ENCODE measurements at regions not wholly inside any gene's neighbourhood (a gene's known extent, or its start where the extent isn't known, plus 50 kb on each side); places are given as distances from the start of the nearest gene placed in this dataset.

GRCh38 chr10:113445736-113446135 lies 107.1 kb upstream of the HABP2 start:
- no peak overlapping the region for H3K27ac ChIP-seq (ENCODE audit: low read depth in 1 of 2, low read length in 2 of 2)
- Mint-ChIP-seq H3K36me3 (ENCODE audit: low read depth) (no peaks in the 10 kb centered on the region), H3K9me3 (no peaks in the 10 kb centered on the region), H3K4me1 (ENCODE audit: low read depth) (no peaks in the 10 kb centered on the region), H3K27me3 (peaks cover 8% of the 10 kb centered on the region), H3K4me3 (no peak overlapping the region), H3K27ac (no peak overlapping the region)
- H3K27me3 ChIP-seq (ENCODE audit: control insufficient read depth in 1 of 2, insufficient read depth in 2 of 2, low read length in 2 of 2): peaks cover 3 to 16% of the 10 kb centered on the region in 2 experiments
- intact Hi-C loops (cut with DNase I, micrococcal nuclease): no loop called here
- TF ChIP-seq CTCF (IDR thresholded peaks at IDR 0.05): no peak
- H3K36me3 ChIP-seq (ENCODE audit: insufficient read depth, low read length): no peaks in the 10 kb centered on the region
- no peaks in the 10 kb centered on the region for H3K4me1 ChIP-seq (ENCODE audit: insufficient read depth, low read length)
- POLR2A ChIA-PET: no interaction called here
- no peaks in the 10 kb centered on the region for H3K9me3 ChIP-seq (ENCODE audit: control insufficient read depth in 1 of 2, insufficient read depth in 1 of 2, low read length in 2 of 2)
- H3K4me3 ChIP-seq (ENCODE audit: low read length): no peak overlapping the region
- ATAC-seq (ENCODE audit: poor library complexity) (no peak), DNase-seq (no peak)
- CTCF ChIA-PET: no interaction called here

GRCh38 chr10:113446739-113447138 lies 106.1 kb upstream of the HABP2 start:
- DNase-seq: no peak
- H3K4me3 ChIP-seq (ENCODE audit: low read length): no peak overlapping the region
- H3K27me3 Mint-ChIP-seq: peaks cover 8% of the 10 kb centered on the region
- H3K36me3 ChIP-seq (ENCODE audit: insufficient read depth, low read length): no peaks in the 10 kb centered on the region
- TF ChIP-seq CTCF (IDR thresholded peaks at IDR 0.05): no peak
- H3K27ac Mint-ChIP-seq: no peak overlapping the region
- no peaks in the 10 kb centered on the region for H3K4me1 ChIP-seq (ENCODE audit: insufficient read depth, low read length)
- no peaks in the 10 kb centered on the region for H3K9me3 ChIP-seq (ENCODE audit: control insufficient read depth in 1 of 2, insufficient read depth in 1 of 2, low read length in 2 of 2)
- no peak overlapping the region for H3K27ac ChIP-seq (ENCODE audit: low read depth in 1 of 2, low read length in 2 of 2)
- ATAC-seq (ENCODE audit: poor library complexity): no peak
- H3K36me3 Mint-ChIP-seq (ENCODE audit: low read depth): no peaks in the 10 kb centered on the region
- H3K4me3 Mint-ChIP-seq: no peak overlapping the region
- no peaks in the 10 kb centered on the region for H3K4me1 Mint-ChIP-seq (ENCODE audit: low read depth)
- H3K9me3 Mint-ChIP-seq: no peaks in the 10 kb centered on the region
- peaks cover 3 to 16% of the 10 kb centered on the region in 2 experiments for H3K27me3 ChIP-seq (ENCODE audit: control insufficient read depth in 1 of 2, insufficient read depth in 2 of 2, low read length in 2 of 2)
- intact Hi-C loops (cut with DNase I, micrococcal nuclease): no loop called here
- ChIA-PET CTCF (no interaction called here), POLR2A (no interaction called here)

GRCh38 chr10:113447278-113447677 lies 105.6 kb upstream of the HABP2 start:
- H3K27me3 Mint-ChIP-seq: peaks cover 8% of the 10 kb centered on the region
- intact Hi-C loops (cut with DNase I, micrococcal nuclease): no loop called here
- H3K27me3 ChIP-seq (ENCODE audit: control insufficient read depth in 1 of 2, insufficient read depth in 2 of 2, low read length in 2 of 2): peaks cover 3 to 16% of the 10 kb centered on the region in 2 experiments
- no peak overlapping the region for H3K27ac Mint-ChIP-seq
- no peaks in the 10 kb centered on the region for H3K4me1 Mint-ChIP-seq (ENCODE audit: low read depth)
- no peak overlapping the region for H3K27ac ChIP-seq (ENCODE audit: low read depth in 1 of 2, low read length in 2 of 2)
- no peak overlapping the region for H3K4me3 Mint-ChIP-seq
- ATAC-seq (ENCODE audit: poor library complexity) (no peak), DNase-seq (no peak)
- H3K36me3 Mint-ChIP-seq (ENCODE audit: low read depth): no peaks in the 10 kb centered on the region
- TF ChIP-seq CTCF (IDR thresholded peaks at IDR 0.05): no peak
- CTCF ChIA-PET: no interaction called here
- H3K9me3 Mint-ChIP-seq: no peaks in the 10 kb centered on the region
- H3K36me3 ChIP-seq (ENCODE audit: insufficient read depth, low read length): no peaks in the 10 kb centered on the region
- no peak overlapping the region for H3K4me3 ChIP-seq (ENCODE audit: low read length)
- no peaks in the 10 kb centered on the region for H3K4me1 ChIP-seq (ENCODE audit: insufficient read depth, low read length)
- POLR2A ChIA-PET: no interaction called here
- no peaks in the 10 kb centered on the region for H3K9me3 ChIP-seq (ENCODE audit: control insufficient read depth in 1 of 2, insufficient read depth in 1 of 2, low read length in 2 of 2)

Measured in CD4-positive, alpha-beta T cell (primary cell).